Heart left ventricle (tissue), 13 donors: ENCODE measurements at regions not wholly inside any gene's neighbourhood (a gene's known extent, or its start where the extent isn't known, plus 50 kb on each side); places are given as distances from the start of the nearest gene placed in this dataset.

Experiments
- POLR2A ChIP-seq, 2 donors: fragments of 450-650 bp; IDR thresholded peaks; one replicate each; pipeline ENCODE4 v1.6.1; 2017; ENCODE audit warnings: antibody characterized with exemption in 2 of 2, mild to moderate bottlenecking in 2 of 2, moderate library complexity in 2 of 2
- TF ChIP-seq, protein P1 (sequence below), 12 donors: fragments of 200-600 bp; sonication (generic) in 4 of 12; IDR thresholded peaks; one replicate each; pipeline versions ENCODE4 v1.5.0 to v1.8.0; 2018 to 2022; ENCODE audit warnings: antibody characterized with exemption in 12 of 12, mild to moderate bottlenecking in 5 of 12
- donor health status: ischemic (EF 13 %, LVEDD 7.1; RV severe dilation, severe dysfunction).
- donor health status: DM: no; HTN: yes; CAD: no.
- donor health status: DM: no; HTN: no; CAD: no.
- donor health status: ischemic (EF 25% LVEDD 6.9; RV normal size, moderate dysfunction).
- donor health status: ischemic (EF 25% LVEDD 5.7; RV mildly dilated, moderate dysfunction).
- donor health status: ischemic (EF 35%, LVEDD 5.7; RV mildly dilated, moderate dysfunction).
- donor health status: nonischemic (EF 11% LVEDD 7.7; RV severe dilation, severe dysfunction).
- donor health status: DM: yes; HTN: yes; CAD: no.
- donor health status: PGD.
- donor health status: ischemic (EF 29% LVEDD 5.4; RV normal size, mild dysfunction).
- donor health status: nonischemic (EF 23%, LVEDD 6.1; RV moderate dilation, normal function).

DNA sequence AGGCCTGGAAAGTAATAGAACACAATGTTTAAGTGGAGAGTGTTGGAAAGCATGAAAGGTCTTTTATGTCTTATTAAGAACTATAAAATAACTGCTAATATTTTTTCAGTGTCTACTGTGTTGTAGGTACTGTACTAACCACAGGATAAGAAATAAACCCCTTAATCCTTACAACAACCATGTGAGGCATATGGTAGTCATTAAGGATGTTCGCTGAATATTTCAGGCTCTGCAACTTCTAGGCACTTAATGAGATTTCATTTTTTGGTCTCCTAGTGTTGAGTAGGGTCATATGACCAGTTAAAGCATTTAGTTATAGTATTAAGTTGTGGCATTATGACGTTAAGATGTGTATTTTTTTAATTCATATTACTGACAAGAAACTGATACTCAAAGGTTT is 346.6 kb upstream of the KCNH7 start:
- TF ChIP-seq, protein P1, sequence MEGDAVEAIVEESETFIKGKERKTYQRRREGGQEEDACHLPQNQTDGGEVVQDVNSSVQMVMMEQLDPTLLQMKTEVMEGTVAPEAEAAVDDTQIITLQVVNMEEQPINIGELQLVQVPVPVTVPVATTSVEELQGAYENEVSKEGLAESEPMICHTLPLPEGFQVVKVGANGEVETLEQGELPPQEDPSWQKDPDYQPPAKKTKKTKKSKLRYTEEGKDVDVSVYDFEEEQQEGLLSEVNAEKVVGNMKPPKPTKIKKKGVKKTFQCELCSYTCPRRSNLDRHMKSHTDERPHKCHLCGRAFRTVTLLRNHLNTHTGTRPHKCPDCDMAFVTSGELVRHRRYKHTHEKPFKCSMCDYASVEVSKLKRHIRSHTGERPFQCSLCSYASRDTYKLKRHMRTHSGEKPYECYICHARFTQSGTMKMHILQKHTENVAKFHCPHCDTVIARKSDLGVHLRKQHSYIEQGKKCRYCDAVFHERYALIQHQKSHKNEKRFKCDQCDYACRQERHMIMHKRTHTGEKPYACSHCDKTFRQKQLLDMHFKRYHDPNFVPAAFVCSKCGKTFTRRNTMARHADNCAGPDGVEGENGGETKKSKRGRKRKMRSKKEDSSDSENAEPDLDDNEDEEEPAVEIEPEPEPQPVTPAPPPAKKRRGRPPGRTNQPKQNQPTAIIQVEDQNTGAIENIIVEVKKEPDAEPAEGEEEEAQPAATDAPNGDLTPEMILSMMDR (IDR thresholded peaks at IDR 0.05), result no peak
- no peak for TF ChIP-seq POLR2A (IDR thresholded peaks at IDR 0.05)
